CD4-positive, alpha-beta T cell treated with Interferon gamma for 1 hour (primary cell): ENCODE measurements at regions not wholly inside any gene's neighbourhood (a gene's known extent, or its start where the extent isn't known, plus 50 kb on each side); places are given as distances from the start of the nearest gene placed in this dataset.

Experiments
- DNase-seq: peaks from one replicate; pipeline ENCODE4 v3.0.0-alpha.2; 2020

DNA sequence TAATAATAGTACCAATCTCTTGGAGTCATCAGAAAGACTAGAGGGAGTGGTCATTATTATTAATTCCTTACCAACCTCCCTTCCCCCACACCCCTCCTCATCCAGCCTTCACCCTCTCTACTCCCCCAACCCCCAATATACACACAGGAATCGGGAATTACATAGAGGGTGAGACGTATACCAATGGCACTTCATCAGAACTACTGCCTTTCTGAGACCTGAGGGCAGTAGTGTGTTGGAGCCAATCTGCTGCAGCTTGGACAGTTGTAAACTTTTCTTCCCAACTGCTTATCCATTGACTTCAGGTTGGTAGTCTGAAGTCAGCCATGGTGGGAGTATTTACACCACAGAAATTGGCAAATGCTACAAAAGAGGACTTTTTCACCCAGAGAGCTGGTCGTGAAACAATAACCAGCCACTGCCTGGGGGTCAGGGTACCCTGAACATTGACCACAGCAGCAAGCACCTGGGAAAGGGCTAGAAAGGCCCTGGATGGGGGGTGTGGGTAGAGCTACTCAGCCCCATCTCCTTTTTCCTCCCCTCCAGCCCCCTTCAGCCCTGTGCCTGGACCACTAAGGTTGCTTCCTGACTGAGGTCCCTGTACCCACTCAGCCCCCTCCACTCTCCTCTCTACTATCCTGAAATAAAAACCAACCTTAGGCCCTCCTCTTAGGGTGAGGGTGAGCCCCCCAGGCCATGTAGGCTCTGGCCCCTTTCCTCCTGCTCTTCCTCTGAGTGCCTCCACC, 161.5 kb downstream of the MRPL14 start:
- DNase-seq = no peak

DNA sequence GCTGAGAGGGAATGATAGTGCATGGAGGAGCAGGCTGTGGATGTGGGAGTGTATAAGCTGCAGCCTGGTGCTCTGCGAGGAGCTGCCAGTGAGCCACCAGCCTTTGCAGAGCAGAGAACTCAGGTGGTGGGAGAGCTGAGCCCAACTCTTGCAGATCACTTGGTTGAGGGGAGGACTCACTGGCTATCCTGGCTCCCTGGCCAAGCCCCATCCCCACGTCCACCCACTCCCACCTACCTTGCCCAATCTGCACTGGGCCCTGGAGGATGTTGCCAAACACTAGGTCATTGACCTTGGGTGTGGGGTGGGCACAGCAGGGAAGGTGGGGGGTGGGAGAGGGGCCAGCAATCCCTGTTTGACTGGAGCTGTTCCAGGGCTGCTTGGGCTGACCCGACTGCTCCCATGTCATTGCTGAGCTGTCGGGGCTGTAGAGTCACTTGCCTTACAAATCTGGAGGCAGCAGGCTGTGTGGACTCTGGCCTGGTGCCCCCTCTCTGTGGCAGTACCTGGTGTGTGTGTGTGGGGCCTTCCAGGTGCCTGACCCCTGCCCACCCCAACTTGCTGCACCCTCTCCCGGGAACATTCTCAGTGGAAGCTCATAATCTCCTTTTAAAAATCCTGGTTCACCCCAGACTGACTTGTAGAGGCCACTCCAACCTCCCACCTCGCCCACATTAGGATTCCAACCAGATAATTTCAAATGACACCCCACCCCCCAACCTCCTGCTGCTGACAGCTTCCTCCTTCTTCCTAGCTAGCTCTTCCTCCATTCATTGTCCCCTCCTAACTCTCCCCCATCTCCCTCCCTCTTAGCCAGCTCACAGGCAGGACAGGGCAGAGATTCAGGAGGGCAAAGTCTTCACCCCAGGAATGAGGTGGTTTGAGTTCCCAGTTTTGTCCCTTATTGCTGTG, 162.3 kb downstream of the MRPL14 start:
- DNase-seq = no peak

DNA sequence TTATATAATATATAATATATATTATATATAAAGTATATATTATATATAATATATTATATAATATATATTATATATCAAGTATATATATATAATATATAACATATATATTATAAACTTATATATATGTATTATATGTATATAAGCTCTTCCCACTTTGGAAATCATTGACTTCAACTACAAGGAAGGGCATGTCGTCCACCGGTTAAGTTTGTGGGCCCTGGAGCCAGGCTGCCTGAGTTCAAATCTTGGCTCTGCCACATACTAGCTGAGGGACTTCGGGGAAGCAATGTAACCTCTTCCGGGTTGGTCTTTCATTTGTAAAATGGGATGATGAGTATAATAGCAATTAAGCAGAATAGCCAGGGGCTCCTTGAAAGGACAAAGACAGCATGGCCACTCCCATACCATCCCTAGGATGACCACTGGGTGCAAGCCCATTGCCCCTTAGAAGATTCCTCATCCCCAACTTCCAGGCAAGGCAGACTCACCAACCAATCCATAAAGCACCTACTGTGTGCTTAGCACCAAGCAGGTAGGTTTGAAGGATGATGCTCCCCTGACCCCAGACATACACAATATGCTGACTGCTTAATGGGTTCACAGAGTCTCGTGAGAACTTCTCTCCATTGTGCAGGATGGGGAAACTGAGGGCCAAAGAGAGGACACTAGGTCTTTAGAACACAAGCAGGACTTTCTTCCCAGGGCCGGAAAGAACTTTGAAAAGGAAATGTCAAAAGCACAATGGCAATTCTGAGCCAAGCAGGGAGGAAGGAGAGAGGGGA, 163.2 kb downstream of the MRPL14 start:
- no peak for DNase-seq

DNA sequence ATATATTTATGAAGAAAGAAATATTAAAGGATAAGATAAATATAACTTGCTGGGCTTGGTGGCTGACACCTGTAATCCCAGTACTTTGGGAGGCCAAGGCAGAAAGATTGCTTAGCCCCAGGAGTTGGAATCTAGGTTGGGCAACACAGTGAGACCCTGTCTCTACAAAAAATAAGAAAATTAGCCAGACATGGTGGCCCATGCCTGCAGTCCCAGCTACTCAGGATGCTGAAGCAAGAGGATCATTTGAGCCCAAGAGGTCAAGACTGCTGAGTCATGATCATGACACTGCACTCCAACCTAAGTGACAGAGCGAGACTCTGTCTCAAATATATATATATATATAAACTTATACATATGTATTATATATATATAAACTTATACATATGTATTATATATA, 164.0 kb downstream of the MRPL14 start:
- DNase-seq = no peak

DNA sequence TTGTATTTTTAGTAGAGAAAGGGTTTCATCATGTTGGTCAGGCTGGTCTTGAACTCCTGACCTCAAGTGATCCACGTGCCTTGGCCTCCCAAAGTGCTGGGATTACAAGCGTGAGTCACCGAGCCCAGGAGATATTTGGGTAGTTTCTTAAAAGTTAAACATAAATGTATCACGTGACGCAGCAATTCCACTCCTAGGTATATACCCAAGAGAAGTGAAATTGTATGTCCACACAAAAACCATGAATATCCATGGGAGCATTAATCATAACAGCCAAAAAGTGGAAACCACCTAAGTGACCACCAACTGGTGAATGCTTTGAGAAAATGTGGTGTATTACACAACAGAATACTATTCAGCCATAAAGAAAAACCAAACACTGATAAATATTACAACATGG, 164.8 kb downstream of the MRPL14 start:
- DNase-seq = no peak

DNA sequence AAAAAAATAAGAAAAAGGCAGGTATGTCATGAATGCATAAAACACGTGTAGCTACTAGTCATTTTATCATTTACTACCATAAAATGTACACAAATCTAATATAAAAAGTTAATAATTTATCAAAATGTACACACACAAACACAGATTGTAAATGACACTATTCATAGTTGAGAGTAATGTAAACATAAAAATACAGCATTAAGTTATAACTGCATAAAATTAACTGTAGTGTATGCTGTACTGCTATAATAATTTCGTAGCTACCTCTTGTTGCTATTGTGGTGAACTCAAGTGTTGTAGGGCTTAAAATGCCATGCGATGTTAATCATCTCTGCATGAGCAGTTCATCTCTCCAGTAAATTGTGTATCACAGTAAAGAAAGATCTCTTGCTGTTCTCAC, 170.0 kb downstream of the MRPL14 start:
- DNase-seq = no peak

DNA sequence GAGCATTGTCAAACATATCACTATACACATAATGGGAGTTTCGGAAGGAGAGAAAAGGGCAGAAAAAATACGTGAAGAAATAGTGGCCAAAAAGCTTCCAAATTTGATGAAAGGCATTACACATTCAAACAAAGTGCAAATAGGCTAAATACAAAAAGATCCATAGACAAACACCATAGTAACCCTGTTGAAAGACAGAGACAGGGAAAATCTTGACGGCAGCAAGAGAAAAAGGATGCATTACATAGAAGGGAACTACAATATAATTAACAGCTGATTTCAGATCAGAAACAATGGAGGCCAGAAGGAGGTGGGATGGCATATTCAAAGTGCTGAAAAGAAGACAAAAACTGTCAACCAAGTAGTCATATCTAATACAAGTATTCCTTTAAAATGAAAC, 170.8 kb downstream of the MRPL14 start:
- DNase-seq = no peak

DNA sequence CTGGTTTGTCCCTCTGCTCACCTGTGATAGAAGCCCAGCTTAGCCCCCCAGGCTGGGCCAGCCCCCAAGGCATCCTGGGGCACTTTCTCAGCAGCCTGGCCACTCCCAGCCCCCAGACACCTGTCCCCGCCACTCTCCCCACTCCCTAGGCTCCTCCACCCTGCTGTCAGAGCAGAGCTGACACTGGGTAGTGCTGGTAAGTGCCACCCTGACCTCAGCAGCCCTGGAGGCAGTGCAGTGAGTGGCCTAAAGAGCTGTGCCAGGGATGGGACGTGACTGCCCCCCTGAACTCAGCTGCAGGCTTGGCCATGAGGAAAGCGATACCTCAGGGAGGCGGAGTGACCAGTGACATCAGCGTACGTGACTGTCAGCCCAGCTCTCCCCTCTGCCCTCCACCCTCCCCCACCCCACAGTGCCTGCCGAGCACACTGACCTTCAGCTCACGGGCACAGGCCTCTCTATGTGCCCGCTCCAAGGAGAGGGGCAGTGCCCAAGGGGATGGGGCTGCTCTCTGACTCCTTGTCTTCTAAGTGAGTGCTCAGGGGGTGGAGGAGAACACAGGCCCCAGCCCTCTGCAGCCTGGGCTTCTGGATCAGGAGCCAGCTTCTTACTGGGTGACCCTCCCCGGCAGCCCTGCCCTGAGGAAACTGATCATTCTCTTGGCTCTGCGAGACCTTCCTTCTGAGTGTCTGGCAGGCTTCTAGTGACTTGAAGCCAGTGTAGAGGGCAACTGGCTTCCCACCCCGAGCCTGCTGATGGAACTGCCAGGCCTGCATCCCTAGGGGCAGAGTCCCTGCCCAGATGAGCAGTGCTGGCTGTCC, 172.7 kb downstream of the MRPL14 start:
- DNase-seq = no peak

DNA sequence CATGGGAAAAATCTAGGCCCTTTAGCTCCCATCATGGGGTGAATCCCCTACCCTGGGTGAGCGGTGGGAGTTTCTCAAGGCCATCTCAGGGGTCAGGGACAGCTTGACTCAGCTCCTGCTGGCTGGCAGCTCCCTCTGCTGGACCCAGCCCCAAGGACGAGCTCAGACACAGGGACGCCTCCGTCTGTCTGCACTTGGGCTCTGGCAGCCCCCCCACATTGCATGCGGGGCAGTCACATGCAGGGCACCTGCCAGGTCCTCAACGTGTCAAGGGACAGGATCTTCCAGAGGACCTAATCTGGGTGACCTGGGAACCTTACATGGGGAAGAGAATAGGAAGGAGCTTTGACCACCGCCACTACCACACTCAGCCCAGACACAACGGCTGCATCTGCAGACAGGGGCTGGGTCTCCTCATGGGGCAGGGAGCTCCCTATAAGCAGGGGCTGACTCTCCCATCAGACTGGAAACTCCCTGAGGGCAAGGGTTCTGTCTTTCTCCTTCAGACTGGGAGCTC, 173.4 kb downstream of the MRPL14 start:
- DNase-seq = no peak

DNA sequence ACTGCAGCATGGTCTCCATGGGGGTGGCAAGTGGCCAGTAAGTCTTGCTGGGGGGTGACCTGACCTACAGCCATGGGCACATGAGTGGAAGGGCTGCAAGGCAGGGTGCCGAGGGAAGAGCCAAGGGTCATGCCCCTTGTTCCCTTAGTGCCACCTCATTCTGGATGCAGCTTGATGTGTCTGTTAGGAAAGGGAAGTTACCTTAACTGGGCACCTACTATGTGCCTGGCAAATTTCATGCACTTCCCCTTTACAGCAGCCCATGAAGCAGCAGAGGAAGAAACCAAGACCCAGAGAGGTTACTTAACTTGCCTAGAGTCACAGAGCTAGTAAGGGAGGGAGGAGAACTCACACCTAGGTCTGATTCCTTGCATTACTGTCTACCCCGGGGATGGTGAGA, 174.0 kb downstream of the MRPL14 start:
- no peak for DNase-seq

DNA sequence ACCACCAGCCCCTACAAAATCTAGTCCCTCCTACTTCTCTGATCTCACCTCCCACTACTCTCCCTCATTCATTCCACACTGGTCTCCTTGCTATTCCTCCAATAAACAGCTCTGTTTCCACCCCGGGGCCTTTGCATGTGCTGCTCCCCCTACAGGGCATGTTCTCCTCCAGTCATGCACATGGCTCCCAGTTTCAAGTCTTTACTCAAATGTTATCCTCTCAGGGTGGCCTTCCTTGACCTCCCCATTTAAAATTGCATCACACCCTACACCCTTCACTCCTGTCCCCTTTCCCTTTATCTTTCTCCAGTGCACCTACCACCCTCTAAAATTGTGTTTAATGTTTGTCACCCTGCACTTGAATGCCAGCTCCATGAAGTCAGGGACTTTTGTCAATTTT, 174.5 kb downstream of the MRPL14 start:
- DNase-seq = no peak

DNA sequence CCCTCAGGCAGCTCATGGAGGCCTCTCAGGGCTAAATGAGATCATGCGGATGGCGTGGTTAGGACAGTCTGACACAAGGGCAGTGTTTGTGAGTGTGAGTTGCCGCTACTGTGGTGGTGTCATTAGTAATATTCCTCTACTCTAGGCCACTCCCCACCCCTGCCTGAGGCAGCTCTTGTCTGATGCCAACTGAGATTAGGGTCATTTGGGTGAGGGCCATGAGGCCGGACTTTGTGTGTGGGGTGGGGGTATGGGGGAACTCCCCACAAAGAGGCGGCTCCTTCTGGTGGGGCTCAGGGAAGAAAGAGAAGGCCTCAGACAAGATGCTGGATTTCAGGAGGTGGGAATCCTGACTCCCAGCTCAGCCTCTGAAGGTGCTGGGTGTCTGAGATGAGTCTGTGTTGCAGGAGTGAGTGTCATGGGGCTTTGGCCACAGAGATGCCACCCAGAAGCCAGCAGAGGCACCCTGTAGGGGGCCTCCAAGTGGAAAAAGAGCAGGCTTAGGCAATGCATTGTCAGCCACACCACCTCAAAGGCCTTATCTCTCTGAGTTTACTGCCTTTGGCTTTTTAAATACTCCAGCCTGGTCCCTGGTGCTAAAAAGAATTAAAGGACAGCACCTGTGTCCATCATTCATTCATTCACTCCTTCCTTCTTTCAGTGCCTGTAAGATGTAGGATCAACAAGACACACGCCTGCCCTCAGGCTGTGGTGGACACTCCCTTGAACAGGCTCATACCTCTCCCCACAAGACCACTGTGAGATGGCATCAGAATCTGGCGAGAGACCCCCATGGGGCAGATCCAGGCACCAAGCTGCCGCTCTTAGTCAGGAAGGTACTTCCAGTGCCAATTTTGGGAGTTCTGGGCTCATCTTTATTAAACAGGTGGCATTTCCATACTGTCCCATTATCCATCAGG, 175.2 kb downstream of the MRPL14 start:
- no peak for DNase-seq

DNA sequence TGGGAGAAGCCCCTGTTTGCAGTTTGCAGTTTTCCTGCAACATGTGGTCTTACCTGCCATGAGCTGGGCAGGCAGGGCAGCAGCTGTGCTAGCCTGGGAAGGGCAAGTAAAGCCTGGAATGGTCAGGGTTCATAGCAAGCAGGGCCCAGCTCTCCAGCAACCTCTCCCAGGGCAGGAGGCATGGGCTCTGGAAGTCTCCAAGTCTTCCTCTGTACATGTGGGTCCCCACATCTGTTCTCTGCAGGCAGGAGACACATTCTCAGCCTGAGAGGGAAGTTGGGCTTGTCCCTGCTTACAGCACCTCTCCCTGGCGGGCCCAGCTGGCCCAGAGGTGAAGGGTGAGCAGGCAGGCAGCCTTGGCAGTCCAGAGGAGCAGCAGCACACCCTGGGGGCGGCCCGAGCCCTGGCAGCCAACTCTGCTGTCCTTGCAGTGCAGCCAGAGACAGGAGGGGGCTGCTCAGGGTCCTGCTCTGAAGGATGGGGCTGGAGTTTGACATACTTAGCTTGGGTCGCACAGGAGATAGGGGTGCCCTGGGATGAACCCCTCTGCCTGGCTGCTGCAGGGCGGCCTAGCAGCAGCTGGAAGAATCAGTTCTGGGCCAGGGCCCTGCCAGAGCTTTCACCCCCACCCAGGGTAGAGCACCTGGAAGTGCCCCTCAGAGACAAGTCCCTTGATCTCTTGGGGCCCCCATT, 176.0 kb downstream of the MRPL14 start:
- peak; percentile 7 for DNase-seq

DNA sequence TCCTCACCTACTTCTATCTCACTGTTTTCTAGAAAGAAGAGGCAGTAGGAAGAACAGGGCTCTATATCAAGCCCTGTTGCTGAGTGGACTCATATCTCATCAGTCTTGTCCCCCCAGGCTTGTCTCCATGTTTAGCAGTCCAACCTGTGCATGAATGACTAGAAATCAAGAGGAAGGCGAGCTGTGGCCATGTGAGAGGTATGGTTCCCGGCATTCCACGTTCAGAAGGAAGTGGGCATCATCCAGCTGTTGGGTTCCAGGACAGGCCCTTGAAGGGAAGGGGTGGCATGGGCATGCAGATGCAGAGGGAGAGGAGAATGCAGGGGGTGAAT, 176.6 kb downstream of the MRPL14 start:
- DNase-seq = no peak

DNA sequence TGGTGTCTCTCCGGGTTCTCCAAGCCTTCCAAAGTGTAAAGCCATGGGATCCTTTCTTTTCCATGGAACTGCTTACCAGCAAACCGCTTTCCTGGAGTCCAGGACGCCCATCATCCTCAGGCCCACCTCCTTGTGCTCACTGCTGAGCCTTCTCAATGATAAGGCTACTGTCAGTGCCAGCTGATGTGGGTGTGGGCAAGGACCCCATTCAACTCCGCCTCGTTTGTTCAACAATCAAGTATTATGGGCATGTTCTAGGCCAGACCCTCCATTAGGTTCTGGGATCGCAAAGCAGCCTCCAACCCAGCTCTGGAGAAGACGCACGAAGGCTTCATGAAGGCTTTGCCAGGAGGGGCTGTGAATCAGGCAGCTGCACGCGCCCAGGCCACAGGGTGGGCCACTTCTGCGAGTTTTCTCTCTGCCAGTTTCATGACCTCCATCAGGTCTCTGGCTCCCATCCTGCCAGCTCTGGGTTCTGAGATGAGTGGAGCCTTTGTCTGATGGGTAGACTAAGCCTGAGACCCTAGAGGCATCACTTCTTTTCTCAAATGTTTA, 177.1 kb downstream of the MRPL14 start:
- no peak for DNase-seq

DNA sequence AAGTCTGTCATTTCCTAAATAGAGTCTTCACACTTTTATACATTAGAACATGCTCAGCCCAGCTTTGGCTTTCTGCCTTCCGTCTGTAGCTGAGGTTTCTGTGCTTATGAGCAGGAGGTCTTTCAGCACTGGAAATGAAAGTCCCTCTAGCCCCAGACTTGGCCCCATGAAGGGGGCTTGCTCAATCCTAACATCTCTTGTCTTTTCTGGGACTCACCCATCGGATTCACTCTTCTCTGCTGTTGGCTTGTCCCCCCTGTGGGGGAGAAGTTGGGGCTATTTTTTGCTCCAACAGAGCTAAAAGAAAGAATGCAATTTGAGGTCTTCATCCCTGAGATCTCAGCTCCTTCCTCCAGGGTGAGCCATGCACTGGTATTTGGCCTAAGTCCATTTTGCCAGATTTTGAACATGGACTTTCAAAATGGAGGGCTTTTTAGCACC, 177.7 kb downstream of the MRPL14 start:
- DNase-seq = no peak

DNA sequence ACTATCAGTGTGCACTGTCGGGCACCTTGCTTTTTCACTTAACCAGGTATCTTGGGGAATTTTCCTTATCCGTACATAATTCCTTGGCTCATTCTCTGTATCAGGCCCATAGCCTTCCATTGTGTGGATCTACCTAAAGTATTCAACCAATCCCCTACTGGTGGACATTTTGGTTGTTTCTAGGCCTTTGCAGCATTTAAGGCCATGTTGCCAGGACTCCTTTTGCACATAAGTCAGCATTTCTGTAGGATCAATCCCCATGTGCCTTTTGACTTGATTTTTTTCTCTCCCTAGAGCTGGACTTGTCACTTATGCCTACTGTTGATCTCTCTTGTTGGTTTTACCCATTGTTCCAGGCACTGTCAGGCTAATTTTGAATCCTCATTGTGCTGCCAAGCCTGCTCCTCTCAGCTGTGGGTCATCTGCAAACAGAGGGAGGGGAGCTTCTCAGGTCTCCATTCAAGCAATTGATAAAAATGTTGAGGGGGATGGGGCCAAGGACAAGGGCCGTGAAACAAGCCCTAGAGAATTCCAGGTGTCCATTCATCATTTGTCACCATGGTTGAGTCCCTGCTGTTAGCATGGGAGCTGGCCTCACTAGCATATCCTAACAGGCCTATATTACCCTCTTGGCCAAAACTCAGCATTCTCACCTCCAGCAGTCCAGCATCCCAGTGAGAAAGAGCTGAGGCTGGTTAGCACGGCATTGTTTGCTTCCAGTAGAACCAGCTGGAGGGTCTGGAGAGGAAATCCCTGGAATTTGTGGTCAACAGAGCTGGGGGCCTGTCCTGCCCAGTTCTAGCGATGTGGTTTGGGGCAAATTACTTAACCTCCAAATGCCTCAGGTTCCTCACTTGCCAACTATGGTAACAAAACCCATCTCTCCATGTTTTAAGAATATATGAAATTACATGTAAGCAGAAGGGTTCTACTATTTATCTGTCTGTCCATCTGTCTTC, 178.4 kb downstream of the MRPL14 start:
- DNase-seq = no peak

DNA sequence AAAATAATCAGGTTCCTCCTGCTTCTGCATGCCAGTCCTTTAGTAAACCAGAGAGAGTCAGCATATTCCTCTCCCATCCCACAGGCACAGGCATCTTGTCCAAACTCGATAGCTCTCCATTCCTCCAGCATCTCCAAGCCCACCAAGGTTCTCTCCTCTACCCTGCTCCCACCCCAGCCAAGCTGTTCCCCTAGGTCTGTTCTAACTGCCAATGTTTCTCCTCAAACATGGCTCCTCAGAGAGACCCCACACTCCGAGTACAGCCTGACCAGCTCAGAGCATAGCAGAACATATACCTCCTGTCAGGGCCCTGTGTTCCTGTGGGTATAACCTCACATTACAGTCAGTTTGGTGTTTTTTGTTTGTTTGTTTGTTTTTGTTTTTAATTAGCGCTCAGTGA, 177.8 kb downstream of the VEGFA start:
- DNase-seq = no peak
